ENCODE measurements at regions not wholly inside any gene's neighbourhood (a gene's known extent, or its start where the extent isn't known, plus 50 kb on each side); places are given as distances from the start of the nearest gene placed in this dataset.
A peak's percentile ranks its signal among the peaks of the same experiment; 100 is the strongest.

- ATAC-seq: no peak
- intact Hi-C loops (cut with DNase I): no loop called here
- DNase-seq (ENCODE audit: low spot score): no peak
Measured at GRCh38 chr1:96334236-96334557, 387.4 kb upstream of the PTBP2 start.

GRCh38 chr1:96338622-96339021, 383.0 kb upstream of the PTBP2 start:
- intact Hi-C loops (cut with DNase I): no loop called here
- DNase-seq (ENCODE audit: low spot score) (no peak), ATAC-seq (no peak)

- intact Hi-C loops (cut with DNase I): no loop called here
- no peak for DNase-seq (ENCODE audit: low spot score)
- ATAC-seq: no peak
Measured at GRCh38 chr1:96340686-96341085, 380.9 kb upstream of the PTBP2 start.

GRCh38 chr1:96346719-96347118, 374.9 kb upstream of the PTBP2 start:
- DNase-seq (ENCODE audit: low spot score) (no peak), ATAC-seq (no peak)
- intact Hi-C loops (cut with DNase I): no loop called here

GRCh38 chr1:96349896-96350295, 371.7 kb upstream of the PTBP2 start:
- intact Hi-C loops (cut with DNase I): no loop called here
- ATAC-seq (no peak), DNase-seq (ENCODE audit: low spot score) (no peak)

DNA sequence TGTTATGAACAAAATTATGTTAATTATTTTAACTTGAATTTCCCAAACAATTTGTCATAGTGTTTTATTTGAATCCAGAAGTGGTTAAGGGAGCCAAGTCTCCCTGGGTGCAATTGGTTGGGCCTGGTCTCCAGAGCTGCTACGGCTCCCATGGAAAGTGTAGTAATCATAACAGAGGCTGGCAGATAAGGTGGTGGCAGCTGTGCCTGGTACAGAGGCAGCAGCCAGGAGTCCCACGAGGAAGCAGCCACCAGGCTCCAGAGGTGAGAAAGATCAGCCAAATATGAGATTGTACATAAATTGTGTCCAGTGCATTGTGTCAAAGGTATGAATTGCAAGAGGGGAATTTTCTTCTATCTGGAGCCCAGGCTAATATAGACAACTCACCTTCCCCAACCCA, 368.9 kb upstream of the PTBP2 start:
- ATAC-seq: no peak
- intact Hi-C loops (cut with DNase I): no loop called here

GRCh38 chr1:96355521-96355920, 366.1 kb upstream of the PTBP2 start:
- intact Hi-C loops (cut with DNase I): no loop called here
- ATAC-seq (no peak), DNase-seq (ENCODE audit: low spot score) (no peak)

More for the DNA sequence above, 368.9 kb upstream of the PTBP2 start:
- DNase-seq (ENCODE audit: low spot score): no peak

DNA sequence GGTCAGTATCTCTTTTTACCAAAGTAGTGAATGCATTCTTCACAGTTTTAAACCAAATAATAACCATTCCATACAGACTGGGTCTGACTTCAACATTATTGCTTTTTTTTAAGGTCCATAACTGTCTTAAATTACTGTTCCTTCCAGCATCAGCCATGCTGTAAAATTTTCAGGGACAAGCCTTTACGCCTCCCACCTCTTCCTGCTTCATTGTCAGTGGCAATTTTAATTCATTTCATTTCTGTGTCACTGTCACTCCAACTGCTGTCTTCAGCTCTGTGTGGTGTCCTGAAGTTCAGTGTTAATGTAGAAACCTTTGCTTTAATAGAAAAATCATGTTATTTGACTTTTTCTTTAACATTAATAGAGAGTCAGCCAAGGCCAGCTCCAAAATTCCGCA, 365.6 kb upstream of the PTBP2 start:
- intact Hi-C loops (cut with DNase I): no loop called here
- ATAC-seq: no peak

DNA sequence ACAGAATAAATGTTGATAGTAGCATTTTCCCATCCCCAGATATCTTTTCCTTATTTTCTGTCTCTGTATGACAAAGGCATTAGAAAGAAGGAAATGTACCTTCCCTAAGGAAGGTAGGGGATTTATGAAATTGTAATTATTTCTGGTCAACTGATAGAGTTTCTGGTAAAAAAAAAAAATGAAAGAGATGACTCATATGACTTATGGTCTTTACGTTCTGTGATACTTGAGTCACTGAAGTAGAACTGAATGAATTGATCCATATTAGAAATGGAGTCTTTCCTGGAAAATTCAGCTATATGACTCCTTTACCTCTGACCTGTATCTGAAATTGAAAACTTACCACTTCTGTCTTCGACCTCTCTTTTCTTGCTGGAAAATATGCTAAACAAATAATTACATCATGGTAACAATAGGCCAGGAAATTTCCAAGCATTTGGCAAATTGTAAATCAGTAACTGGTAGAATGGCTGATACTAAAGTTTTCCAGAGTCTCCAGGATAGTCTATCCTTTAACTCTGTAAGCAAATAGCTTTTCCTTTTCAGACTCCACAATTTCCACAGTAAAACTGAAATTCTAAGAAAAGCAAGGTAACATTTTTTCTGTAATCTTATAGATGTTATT, 364.3 kb upstream of the PTBP2 start:
- ATAC-seq (no peak), DNase-seq (ENCODE audit: low spot score) (no peak)
- intact Hi-C loops (cut with DNase I): no loop called here

More for the DNA sequence above, 365.6 kb upstream of the PTBP2 start:
- DNase-seq (ENCODE audit: low spot score): no peak

DNA sequence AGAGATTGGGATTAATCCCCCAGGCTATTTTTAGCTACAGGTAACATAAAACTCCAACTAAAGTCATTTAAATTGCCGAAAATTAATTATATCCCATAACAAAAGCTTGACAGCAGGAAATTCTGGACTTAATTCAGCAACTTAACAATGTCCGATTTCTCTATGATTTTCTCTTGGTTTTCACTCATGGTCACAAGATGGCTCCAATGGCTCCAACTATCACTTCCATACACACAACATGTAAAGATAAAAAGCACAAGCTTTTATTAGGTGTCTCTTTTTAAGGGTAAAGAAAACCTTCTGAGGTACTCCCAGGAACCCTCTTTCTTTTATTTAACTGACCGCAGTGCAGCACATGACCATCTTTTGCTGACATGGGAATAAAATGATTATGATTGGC, 363.5 kb upstream of the PTBP2 start:
- intact Hi-C loops (cut with DNase I): no loop called here
- ATAC-seq (no peak), DNase-seq (ENCODE audit: low spot score) (no peak)

- DNase-seq (ENCODE audit: low spot score): no peak
- ATAC-seq: no peak
- intact Hi-C loops (cut with DNase I): no loop called here
Measured at GRCh38 chr1:96360036-96360795, 361.4 kb upstream of the PTBP2 start.

DNA sequence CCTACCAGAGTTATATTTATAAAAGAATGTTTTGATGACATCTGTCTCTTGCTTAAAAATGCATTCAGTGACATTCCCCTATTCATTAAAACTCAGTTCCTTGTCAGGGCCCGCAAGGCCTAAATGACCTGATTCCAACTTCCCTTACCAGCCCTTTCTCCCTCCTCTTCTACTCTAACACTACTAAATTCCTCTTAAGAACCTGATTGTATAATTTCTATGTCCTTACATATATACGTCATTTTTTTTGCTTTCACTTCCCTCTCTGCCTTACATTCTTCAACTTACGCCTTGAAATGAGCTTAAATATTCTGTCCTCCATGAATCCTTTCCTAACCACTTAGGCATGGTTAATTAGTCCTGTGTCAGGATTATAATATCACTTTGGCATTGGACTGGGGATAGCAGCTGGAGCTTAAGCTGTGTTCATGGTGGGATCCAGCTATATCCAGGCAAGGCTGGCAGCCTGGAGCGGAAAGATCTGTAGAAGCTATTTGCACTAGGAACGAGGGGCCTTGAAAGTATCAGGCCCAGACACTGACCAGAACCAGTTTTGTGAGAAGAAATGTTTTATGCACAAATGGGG, 360.2 kb upstream of the PTBP2 start:
- ATAC-seq (no peak), DNase-seq (ENCODE audit: low spot score) (no peak)
- intact Hi-C loops (cut with DNase I): no loop called here

GRCh38 chr1:96361961-96362360, 359.6 kb upstream of the PTBP2 start:
- DNase-seq (ENCODE audit: low spot score) (no peak), ATAC-seq (peak; percentile 41)
- intact Hi-C loops (cut with DNase I): no loop called here

- DNase-seq (ENCODE audit: low spot score): no peak
- intact Hi-C loops (cut with DNase I): no loop called here
- peak; percentile 71 for ATAC-seq
Measured at GRCh38 chr1:96362623-96363022, 359.0 kb upstream of the PTBP2 start.

GRCh38 chr1:96363826-96364225, 357.8 kb upstream of the PTBP2 start:
- no peak for ATAC-seq
- no peak for DNase-seq (ENCODE audit: low spot score)
- intact Hi-C loops (cut with DNase I): no loop called here

DNA sequence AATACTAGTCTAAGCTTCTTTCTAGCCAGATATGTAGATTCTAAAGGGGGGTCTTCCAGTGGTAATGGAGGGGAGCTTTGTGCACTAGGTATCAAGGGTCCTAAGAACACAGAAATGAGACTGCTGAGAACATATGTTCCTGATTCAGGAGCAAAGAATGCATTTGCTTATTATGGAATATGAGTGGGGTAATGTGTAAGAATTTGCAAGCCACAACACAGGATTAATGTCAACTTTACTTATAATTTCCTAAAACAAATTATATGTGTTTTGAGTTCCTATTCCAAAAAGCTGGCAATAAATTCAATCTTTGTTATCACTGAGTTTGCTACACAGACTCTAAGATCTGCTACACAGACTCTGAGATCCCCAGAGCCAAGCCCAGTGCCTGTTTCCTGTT, 357.0 kb upstream of the PTBP2 start:
- DNase-seq (ENCODE audit: low spot score) (no peak), ATAC-seq (no peak)
- intact Hi-C loops (cut with DNase I): no loop called here

DNA sequence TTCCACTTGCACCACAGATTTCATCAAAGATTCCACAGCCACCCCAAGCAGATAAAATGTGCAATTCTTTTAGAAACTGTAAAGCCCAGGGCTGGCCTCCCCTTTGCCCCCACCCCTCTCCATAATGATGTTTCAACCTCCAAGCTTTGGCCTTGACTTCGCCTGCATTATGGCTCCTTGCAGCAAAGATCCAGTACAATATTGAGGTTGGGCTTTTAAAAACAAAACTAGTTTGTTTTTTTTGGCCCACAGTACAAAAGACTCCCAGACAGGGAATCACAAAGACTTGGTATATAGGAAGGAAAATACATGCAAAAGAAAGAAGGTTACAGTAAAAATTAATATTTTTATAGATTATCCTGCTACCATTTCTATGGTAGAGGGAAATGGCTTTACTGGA, 356.5 kb upstream of the PTBP2 start:
- intact Hi-C loops (cut with DNase I): no loop called here
- ATAC-seq (no peak), DNase-seq (ENCODE audit: low spot score) (no peak)

DNA sequence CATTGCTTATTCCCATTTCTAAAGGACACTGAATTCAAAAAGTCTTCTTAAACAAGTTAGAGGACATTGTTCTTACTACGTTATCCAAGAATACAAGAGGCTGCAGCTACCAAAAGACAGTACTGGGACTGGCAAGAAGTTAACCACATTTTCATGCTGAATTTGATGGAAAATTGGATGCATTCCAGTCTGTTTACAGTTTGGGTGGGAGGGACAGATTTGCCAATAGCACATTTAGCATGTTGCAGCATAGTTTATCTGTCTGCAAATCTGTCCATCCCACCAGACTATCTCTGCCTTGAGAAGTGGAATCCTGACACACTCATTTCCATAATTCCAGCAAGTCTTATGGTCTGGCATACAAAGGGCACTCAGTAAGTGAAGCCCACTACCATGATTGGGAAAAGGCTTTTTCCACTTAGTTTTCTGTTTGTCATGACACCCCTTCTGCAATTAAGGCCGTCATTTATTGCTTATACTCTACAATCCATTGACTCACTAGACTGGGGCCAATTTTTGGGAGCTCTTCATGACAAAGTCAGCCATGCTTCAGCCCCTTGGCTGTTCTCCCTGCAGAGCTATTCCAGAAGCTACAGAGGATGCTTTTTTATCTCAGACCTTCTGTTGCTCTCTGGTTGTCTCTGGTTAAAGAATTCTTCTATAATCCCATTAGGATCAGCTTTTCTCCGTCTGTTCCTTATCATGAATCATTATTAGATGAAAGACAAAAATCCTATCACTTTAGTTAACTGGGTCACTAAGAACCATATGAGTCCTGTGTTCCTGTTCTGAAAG, 355.8 kb upstream of the PTBP2 start:
- intact Hi-C loops (cut with DNase I): no loop called here
- DNase-seq (ENCODE audit: low spot score): no peak
- ATAC-seq: no peak

GRCh38 chr1:96366516-96366915, 355.1 kb upstream of the PTBP2 start:
- DNase-seq (ENCODE audit: low spot score) (no peak), ATAC-seq (no peak)
- intact Hi-C loops (cut with DNase I): no loop called here

DNA sequence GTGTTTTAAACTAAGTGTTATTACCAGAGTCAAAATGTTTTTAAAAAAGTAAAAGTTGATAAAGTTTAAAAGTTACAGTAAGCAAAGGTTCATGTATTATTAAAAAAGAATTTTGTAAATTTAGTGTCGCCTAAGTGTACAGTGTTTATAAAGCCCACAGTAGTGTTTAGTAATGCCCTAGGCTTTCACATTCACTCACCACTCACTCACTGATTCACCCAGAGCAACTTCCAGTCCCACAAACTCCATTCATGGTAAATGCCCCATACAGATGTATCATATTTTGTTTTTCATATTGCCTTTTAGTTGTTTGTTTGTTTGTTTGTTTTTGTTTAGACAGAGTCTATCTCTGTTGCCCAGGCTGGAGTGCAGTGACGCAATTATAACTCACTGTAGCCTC, 353.8 kb upstream of the PTBP2 start:
- intact Hi-C loops (cut with DNase I): no loop called here
- no peak for ATAC-seq
- no peak for DNase-seq (ENCODE audit: low spot score)
